Esophagus muscularis mucosa (tissue), 4 donors: ENCODE measurements at regions not wholly inside any gene's neighbourhood (a gene's known extent, or its start where the extent isn't known, plus 50 kb on each side); places are given as distances from the start of the nearest gene placed in this dataset.

Experiments used
- DNase-seq: peaks from one replicate; pipeline ENCODE4 v3.0.0-alpha.2; 2017; ENCODE audit errors: extremely low spot score
- H3K27ac ChIP-seq, 4 donors: fragments of 200-600 bp; sonication (generic); replicated peaks in 1 of 4; 1 replicate in 3 of 4; 2 replicates in 1 of 4; pipeline ENCODE4 v1.5.1; 2016 to 2019; ENCODE audit warnings: mild to moderate bottlenecking in 1 of 4
- H3K27me3 ChIP-seq, 4 donors: fragments of 200-600 bp; sonication (generic); one replicate each; pipeline versions ENCODE4 v1.5.1 to v1.6.0; 2016 to 2019
- H3K36me3 ChIP-seq, 4 donors: fragments of 200-600 bp; sonication (generic); one replicate each; pipeline ENCODE4 v1.5.1; 2016 to 2019
- H3K4me1 ChIP-seq, 4 donors: fragments of 200-600 bp; sonication (generic); one replicate each; pipeline ENCODE4 v1.5.1; 2016 to 2019
- H3K4me3 ChIP-seq, 4 donors: fragments of 200-600 bp; sonication (generic); 1 replicate in 2 of 4; 2 replicates in 2 of 4; pipeline ENCODE4 v1.5.1; 2016 to 2019; ENCODE audit warnings: mild to moderate bottlenecking in 4 of 4, moderate library complexity in 1 of 4
- H3K9me3 ChIP-seq, 4 donors: fragments of 200-600 bp; sonication (generic); 1 replicate in 3 of 4; 2 replicates in 1 of 4; pipeline ENCODE4 v1.5.1; 2016 to 2019
- CTCF ChIP-seq, 3 experiments: fragments of 200-600 bp in 2 of 3; fragments of 450-650 bp in 1 of 3; sonication (generic) in 2 of 3; IDR thresholded peaks; one replicate each; pipeline ENCODE4 v1.5.1; 2017 to 2019; ENCODE audit warnings: antibody characterized with exemption in 3 of 3, mild to moderate bottlenecking in 2 of 3, moderate library complexity in 1 of 3
- EP300 ChIP-seq: sonication (generic); formaldehyde crosslinking; IDR thresholded peaks from one replicate; pipeline ENCODE4 v1.6.1; 2017; ENCODE audit warnings: antibody characterized with exemption
- POLR2A ChIP-seq: fragments of 450-650 bp; IDR thresholded peaks from one replicate; pipeline ENCODE4 v1.6.1; 2017; ENCODE audit warnings: antibody characterized with exemption, moderate library complexity, mild to moderate bottlenecking, low read depth
- POLR2AphosphoS5 ChIP-seq, 2 donors: sonication (generic); formaldehyde crosslinking; IDR thresholded peaks; one replicate each; pipeline ENCODE4 v1.6.1; 2017; ENCODE audit warnings: antibody characterized with exemption in 2 of 2
- WGBS: methylation state at CpG from one replicate; pipeline ENCODE4 v1.1.5; 2018; 5-methylcytosine and 5-hydroxymethylcytosine counted together
- intact Hi-C: fragments of 100-400 bp; cut with DNase I; formaldehyde crosslinking; loops from one replicate; pipeline ENCODE4 v1.15.1; 2023

- intact Hi-C loops = no loop called here
- TF ChIP-seq CTCF (IDR thresholded peaks at IDR 0.05) (no peak), EP300 (no peak)
- H3K4me1 ChIP-seq = peaks cover 22 to 32% (median 24%) of the 10 kb centered on the region in 4 donors
- H3K27me3 ChIP-seq = peaks cover 0 to 15% (median 0%) of the 10 kb centered on the region in 4 donors
- 87% methylated on average over 2 of the region's 2 CpGs for WGBS
- peaks cover 0 to 1% (median 0%) of the 10 kb centered on the region in 4 donors for H3K9me3 ChIP-seq
- H3K27ac ChIP-seq = no peak overlapping the region
- H3K4me3 ChIP-seq = no peak overlapping the region
- no peak for DNase-seq
- no peaks in the 10 kb centered on the region for H3K36me3 ChIP-seq
Measured at GRCh38 chr2:120466704-120467054, 120.7 kb downstream of the INHBB start.

- intact Hi-C loops = no loop called here
- DNase-seq = no peak
- H3K4me1 ChIP-seq = peaks cover 22 to 32% (median 24%) of the 10 kb centered on the region in 4 donors
Measured at GRCh38 chr2:120468136-120468535, 122.2 kb downstream of the INHBB start.

GRCh38 chr2:120469426-120469825 lies 123.5 kb downstream of the INHBB start:
- no peaks in the 10 kb centered on the region for H3K36me3 ChIP-seq
- intact Hi-C loops = no loop called here
- no peak for DNase-seq
- 55% methylated on average over 2 of the region's 2 CpGs for WGBS
- peaks cover 0 to 12% (median 5%) of the 10 kb centered on the region in 4 donors for H3K9me3 ChIP-seq
- H3K27me3 ChIP-seq = peaks cover 0 to 3% (median 0%) of the 10 kb centered on the region in 4 donors
- H3K4me3 ChIP-seq = no peak overlapping the region
- peak overlapping the region; percentile 35 to 67 (median 45) for H3K27ac ChIP-seq
- TF ChIP-seq EP300 (no peak), CTCF (IDR thresholded peaks at IDR 0.05) (no peak), POLR2A (no peak), POLR2AphosphoS5 (IDR thresholded peaks at IDR 0.05) (no peak)
- peaks cover 22 to 32% (median 24%) of the 10 kb centered on the region in 4 donors for H3K4me1 ChIP-seq

More at GRCh38 chr2:120468136-120468535, 122.2 kb downstream of the INHBB start:
- H3K27ac ChIP-seq = no peak overlapping the region
- TF ChIP-seq POLR2AphosphoS5 (IDR thresholded peaks at IDR 0.05) (no peak), EP300 (no peak), POLR2A (no peak), CTCF (IDR thresholded peaks at IDR 0.05) (no peak)
- H3K36me3 ChIP-seq = no peaks in the 10 kb centered on the region
- peaks cover 0 to 12% (median 5%) of the 10 kb centered on the region in 4 donors for H3K9me3 ChIP-seq
- H3K27me3 ChIP-seq = peaks cover 0 to 9% (median 0%) of the 10 kb centered on the region in 4 donors
- WGBS = 93% methylated on average over 6 of the region's 6 CpGs
- no peak overlapping the region for H3K4me3 ChIP-seq

- H3K27ac ChIP-seq = peak overlapping the region; percentile 46 to 67 (median 56)
- H3K9me3 ChIP-seq = peaks cover 0 to 12% (median 5%) of the 10 kb centered on the region in 4 donors
- DNase-seq = no peak
- H3K4me1 ChIP-seq = peaks cover 22 to 32% (median 24%) of the 10 kb centered on the region in 4 donors
- TF ChIP-seq POLR2A = no peak
- TF ChIP-seq CTCF (IDR thresholded peaks at IDR 0.05) = no peak
- TF ChIP-seq POLR2AphosphoS5 (IDR thresholded peaks at IDR 0.05) = peak; percentile 49 to 53
- H3K36me3 ChIP-seq = no peaks in the 10 kb centered on the region
- peaks cover 0 to 3% (median 0%) of the 10 kb centered on the region in 4 donors for H3K27me3 ChIP-seq
- intact Hi-C loops = no loop called here
- H3K4me3 ChIP-seq = no peak overlapping the region
- 55% methylated on average over 13 of the region's 14 CpGs for WGBS
Measured at GRCh38 chr2:120470041-120470965, 124.4 kb downstream of the INHBB start.
